GM12874 (cell line): ENCODE measurements at regions not wholly inside any gene's neighbourhood (a gene's known extent, or its start where the extent isn't known, plus 50 kb on each side); places are given as distances from the start of the nearest gene placed in this dataset.

ENCODE experiments used
- TF ChIP-seq, protein P1 (sequence below): IDR thresholded peaks from 2 replicates; pipeline ENCODE4 v1.5.1; 2011; ENCODE audit warnings: low read depth, mild to moderate bottlenecking, control low read depth, low read length, moderate library complexity; ENCODE audit not compliant: insufficient read depth

DNA sequence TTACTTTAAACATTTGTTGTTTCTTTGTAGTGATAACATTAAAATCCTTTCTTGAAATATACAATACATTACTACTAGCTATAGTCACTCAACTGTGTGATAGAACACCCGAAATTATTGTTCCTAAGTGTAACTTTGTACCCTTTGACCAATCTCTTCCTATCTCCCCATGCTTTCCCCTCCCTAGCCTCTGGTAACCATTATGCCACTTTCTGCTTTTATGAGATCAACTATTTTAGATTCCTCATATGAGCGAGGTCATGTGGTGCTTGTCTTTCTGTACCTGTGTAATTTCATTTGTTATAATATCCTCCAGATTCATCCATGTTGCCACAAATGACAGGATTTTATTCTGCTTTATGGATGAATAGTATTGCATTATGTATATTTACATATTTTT, 629.0 kb downstream of the USP25 start:
- TF ChIP-seq, protein P1, sequence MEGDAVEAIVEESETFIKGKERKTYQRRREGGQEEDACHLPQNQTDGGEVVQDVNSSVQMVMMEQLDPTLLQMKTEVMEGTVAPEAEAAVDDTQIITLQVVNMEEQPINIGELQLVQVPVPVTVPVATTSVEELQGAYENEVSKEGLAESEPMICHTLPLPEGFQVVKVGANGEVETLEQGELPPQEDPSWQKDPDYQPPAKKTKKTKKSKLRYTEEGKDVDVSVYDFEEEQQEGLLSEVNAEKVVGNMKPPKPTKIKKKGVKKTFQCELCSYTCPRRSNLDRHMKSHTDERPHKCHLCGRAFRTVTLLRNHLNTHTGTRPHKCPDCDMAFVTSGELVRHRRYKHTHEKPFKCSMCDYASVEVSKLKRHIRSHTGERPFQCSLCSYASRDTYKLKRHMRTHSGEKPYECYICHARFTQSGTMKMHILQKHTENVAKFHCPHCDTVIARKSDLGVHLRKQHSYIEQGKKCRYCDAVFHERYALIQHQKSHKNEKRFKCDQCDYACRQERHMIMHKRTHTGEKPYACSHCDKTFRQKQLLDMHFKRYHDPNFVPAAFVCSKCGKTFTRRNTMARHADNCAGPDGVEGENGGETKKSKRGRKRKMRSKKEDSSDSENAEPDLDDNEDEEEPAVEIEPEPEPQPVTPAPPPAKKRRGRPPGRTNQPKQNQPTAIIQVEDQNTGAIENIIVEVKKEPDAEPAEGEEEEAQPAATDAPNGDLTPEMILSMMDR = no peak

DNA sequence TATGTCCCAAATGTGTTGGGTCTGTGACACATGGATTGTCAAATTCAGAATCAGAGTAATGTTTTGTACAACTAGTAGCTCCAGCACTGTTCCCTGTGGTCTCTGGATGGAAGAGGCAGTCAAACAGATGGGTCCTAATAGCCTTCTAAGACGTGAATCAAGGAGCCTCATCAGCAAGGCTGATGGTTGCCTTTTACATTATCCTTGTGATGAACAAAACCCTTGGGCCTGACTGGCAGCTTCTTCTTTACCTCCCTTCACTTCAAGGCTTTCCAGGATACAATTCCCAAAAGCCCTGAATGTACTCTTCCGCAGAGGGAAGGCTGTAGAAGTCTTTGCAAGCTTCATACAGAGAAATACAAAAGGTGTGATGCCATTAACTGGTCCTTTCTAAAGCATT, 633.3 kb downstream of the USP25 start:
- TF ChIP-seq, protein P1 = no peak

DNA sequence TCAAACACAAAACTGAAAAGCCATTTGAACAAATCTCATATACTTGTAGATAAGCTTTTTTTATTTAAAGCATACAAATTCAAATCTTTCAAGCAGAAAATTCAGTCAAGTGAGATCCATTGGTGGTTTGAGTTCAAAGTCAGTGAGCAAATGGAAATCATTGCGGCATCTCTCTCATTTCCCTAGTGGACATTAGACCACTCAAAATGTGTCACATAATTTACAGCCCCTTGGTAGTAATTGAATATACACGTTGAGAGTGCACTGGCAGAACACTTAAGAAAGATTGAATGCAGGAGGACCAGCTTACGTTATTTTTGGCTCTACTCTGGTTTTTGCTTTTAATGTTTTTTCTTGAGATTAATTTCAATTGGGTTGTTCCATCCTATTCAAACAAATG, 633.7 kb downstream of the USP25 start:
- TF ChIP-seq, protein P1 = no peak

DNA sequence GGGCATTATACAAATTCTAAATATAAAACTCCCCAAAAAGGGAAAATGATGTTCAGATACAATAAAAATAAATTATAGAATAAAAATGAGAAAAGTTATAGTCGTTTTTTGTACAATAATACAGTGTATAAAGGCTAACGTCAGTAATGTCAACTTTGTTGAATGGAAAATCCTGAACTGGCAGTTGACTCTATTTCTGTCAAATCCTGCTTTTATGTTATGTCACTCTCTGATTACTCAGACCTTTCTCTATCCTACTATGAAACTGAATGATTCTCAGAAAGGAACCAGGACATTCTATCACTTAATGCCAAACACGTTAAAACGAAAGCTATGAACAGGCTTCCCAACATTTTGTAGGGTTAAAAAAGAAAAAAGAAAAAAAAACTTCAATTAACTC, 636.4 kb downstream of the USP25 start:
- TF ChIP-seq, protein P1 = no peak

DNA sequence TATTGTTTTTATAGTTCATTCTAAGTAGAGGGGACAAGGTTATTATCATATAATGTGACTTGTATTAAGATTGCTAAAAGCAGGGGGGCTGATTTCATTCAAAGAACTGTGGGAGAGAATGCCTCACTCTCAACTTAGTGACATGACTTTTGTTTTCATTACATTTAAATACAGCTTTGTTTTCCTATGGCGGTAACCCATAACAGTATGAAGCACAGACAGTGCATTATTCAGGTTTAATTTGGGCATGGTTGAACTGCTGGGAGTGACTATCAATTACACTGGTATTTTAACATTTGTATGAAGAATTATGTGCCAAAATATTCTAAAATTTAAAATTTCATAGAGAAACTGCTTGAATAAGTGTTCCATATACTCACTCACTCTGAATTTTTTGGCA, 637.3 kb downstream of the USP25 start:
- TF ChIP-seq, protein P1 = no peak

DNA sequence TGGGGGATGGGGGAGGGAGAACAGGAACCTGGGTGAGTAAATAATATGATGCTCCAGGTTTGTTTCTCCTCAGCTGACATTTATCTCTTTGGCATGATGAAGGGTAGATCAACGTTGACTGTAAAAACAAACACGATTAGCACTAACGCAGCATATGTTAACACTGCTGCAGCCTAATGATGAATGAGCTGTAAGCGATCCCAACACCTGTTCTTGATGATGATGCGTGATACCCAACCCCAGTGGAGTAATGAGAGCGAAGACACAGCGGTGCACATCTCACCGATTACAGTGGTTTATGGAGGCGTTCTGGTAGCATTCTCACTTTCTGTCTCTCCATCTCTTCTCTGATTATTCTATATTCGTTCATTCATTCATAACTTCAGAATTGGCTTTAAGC, 640.4 kb downstream of the USP25 start:
- TF ChIP-seq, protein P1 = no peak

DNA sequence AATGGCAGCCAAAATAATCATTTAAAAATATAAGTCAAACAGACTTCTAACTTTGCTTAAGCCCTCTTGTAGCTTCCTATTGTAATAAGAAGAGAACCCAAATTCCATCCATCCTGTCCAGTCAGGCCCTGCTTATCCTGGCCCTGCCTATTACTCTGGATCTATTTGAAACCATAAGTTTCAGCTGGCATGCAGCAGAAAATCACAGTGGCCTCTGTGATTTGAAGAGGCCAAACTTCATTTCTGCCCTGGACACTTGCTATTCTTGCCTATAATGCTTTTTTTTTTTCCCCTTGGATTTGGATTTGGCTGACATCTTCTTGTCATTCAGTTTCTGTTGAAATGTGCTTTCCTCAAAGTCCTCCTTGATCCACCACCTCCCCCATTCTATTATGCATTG, 642.8 kb downstream of the USP25 start:
- TF ChIP-seq, protein P1 = no peak

DNA sequence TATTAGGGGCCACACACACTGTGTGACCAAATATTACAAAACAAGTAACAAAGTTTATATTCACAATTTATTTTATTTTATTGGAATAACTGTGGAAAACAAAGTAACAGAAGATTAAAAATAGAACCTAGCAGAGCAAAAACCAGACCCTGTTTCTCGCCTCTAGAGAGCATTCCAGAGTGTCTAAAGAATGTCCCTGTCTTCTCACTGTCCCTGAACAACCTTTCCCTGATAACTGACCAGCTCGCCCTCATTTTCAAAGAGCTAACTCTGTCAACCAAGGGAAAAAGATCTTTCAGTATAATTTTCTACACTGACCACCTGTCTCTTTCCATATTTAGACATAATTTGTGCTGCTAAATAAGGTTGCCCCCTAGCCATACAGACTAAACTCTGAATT, 646.9 kb downstream of the USP25 start:
- TF ChIP-seq, protein P1 = no peak
